Upper lobe of left lung (tissue), 6 donors: ENCODE measurements at regions not wholly inside any gene's neighbourhood (a gene's known extent, or its start where the extent isn't known, plus 50 kb on each side); places are given as distances from the start of the nearest gene placed in this dataset.

Experiments
- ATAC-seq, 2 donors: fragments of 200-7000 bp; cut with Tn5 transposase; one replicate each; pipeline ENCODE4 v1.9.1; 2022; ENCODE audit warnings: mild to moderate bottlenecking in 2 of 2, moderate library complexity in 2 of 2; ENCODE audit not compliant: low FRiP score in 2 of 2
- DNase-seq, 2 donors: peaks; one replicate each; pipeline ENCODE4 v3.0.0-alpha.2; 2019 to 2020
- H3K27ac ChIP-seq, 4 donors: fragments of 200-600 bp; sonication (generic); one replicate each; pipeline ENCODE4 v1.5.1; 2016 to 2019
- H3K27me3 ChIP-seq, 4 donors: fragments of 200-600 bp; sonication (generic); one replicate each; pipeline ENCODE4 v1.5.1; 2017 to 2019
- H3K36me3 ChIP-seq, 4 donors: fragments of 200-600 bp; sonication (generic); one replicate each; pipeline ENCODE4 v1.5.1; 2016 to 2019
- H3K4me1 ChIP-seq, 4 donors: fragments of 200-600 bp; sonication (generic); one replicate each; pipeline ENCODE4 v1.5.1; 2018 to 2019
- H3K4me3 ChIP-seq, 4 donors: fragments of 200-600 bp; sonication (generic); one replicate each; pipeline ENCODE4 v1.5.1; 2017 to 2019; ENCODE audit warnings: mild to moderate bottlenecking in 2 of 4, moderate library complexity in 1 of 4
- H3K9me3 ChIP-seq, 4 donors: fragments of 200-600 bp; sonication (generic); one replicate each; pipeline ENCODE4 v1.5.1; 2018 to 2019
- CTCF ChIP-seq, 6 experiments: fragments of 450-650 bp in 4 of 6; fragments of 200-600 bp in 2 of 6; sonication (generic) in 2 of 6; IDR thresholded peaks; one replicate each; pipeline ENCODE4 v1.5.1; 2016 to 2019; ENCODE audit warnings: antibody characterized with exemption in 6 of 6
- EP300 ChIP-seq, 4 donors: sonication (generic); formaldehyde crosslinking; IDR thresholded peaks; one replicate each; pipeline ENCODE4 v1.5.1; 2017; ENCODE audit warnings: antibody characterized with exemption in 4 of 4, control low read depth in 2 of 4
- POLR2A ChIP-seq, 4 donors: fragments of 450-650 bp; IDR thresholded peaks; one replicate each; pipeline ENCODE4 v1.5.1; 2016 to 2017; ENCODE audit warnings: antibody characterized with exemption in 4 of 4, mild to moderate bottlenecking in 2 of 4
- POLR2AphosphoS5 ChIP-seq, 2 donors: sonication (generic); formaldehyde crosslinking; IDR thresholded peaks; one replicate each; pipeline ENCODE4 v1.5.1; 2017; ENCODE audit warnings: antibody characterized with exemption in 2 of 2
- WGBS, 2 donors: methylation state at CpG; one replicate each; pipeline ENCODE4 v1.1.5; 2017 to 2018; 5-methylcytosine and 5-hydroxymethylcytosine counted together
- donor health status: DM: no; HTN: no; CAD: no; lungs with moderate emphysema.
- donor health status: DM: no; HTN: yes; CAD: no; lungs with severe emphysema.

- 94 to 96% methylated on average over 17 of the region's 17 CpGs for WGBS, 2 donors
- no peak overlapping the region for H3K4me3 ChIP-seq
- DNase-seq = peak in 1 of 2 donors; percentile 8
- no peak for ATAC-seq
- no peaks in the 10 kb centered on the region for H3K27me3 ChIP-seq
- H3K27ac ChIP-seq = no peak overlapping the region
- no peaks in the 10 kb centered on the region for H3K9me3 ChIP-seq
- H3K36me3 ChIP-seq = no peaks in the 10 kb centered on the region
- H3K4me1 ChIP-seq = no peaks in the 10 kb centered on the region
- TF ChIP-seq POLR2A (IDR thresholded peaks at IDR 0.05) = no peak
- TF ChIP-seq CTCF (IDR thresholded peaks at IDR 0.05) = no peak
- TF ChIP-seq EP300 (IDR thresholded peaks at IDR 0.05) = no peak
- TF ChIP-seq POLR2AphosphoS5 (IDR thresholded peaks at IDR 0.05) = no peak
Observed at GRCh38 chr2:12210016-12210933, 463.8 kb downstream of the LPIN1 start.

- 41 to 64% methylated on average over 3 of the region's 3 CpGs for WGBS, 2 donors
- TF ChIP-seq POLR2AphosphoS5 (IDR thresholded peaks at IDR 0.05) (no peak), EP300 (IDR thresholded peaks at IDR 0.05) (no peak), CTCF (IDR thresholded peaks at IDR 0.05) (no peak), POLR2A (IDR thresholded peaks at IDR 0.05) (no peak)
- ATAC-seq (no peak), DNase-seq (no peak)
- Histone ChIP-seq H3K36me3 (no peaks in the 10 kb centered on the region), H3K9me3 (no peaks in the 10 kb centered on the region), H3K4me1 (no peaks in the 10 kb centered on the region), H3K27me3 (no peaks in the 10 kb centered on the region), H3K4me3 (no peak overlapping the region), H3K27ac (no peak overlapping the region)
Observed at GRCh38 chr2:12211326-12212175, 465.1 kb downstream of the LPIN1 start.

GRCh38 chr2:12212841-12213597, 466.6 kb downstream of the LPIN1 start:
- TF ChIP-seq EP300 (IDR thresholded peaks at IDR 0.05) = no peak
- no peak for TF ChIP-seq CTCF (IDR thresholded peaks at IDR 0.05)
- no peak for TF ChIP-seq POLR2AphosphoS5 (IDR thresholded peaks at IDR 0.05)
- no peak for TF ChIP-seq POLR2A (IDR thresholded peaks at IDR 0.05)
- Histone ChIP-seq H3K9me3 (no peaks in the 10 kb centered on the region), H3K27ac (no peak overlapping the region), H3K4me3 (no peak overlapping the region), H3K4me1 (no peaks in the 10 kb centered on the region), H3K27me3 (no peaks in the 10 kb centered on the region), H3K36me3 (no peaks in the 10 kb centered on the region)
- 59 to 60% methylated on average over 6 of the region's 6 CpGs for WGBS, 2 donors
- ATAC-seq = no peak
- no peak for DNase-seq

GRCh38 chr2:12217175-12217574, 470.7 kb downstream of the LPIN1 start:
- whole genome bisulfite sequencing, 2 donors = 83 to 85% methylated on average over 1 of the region's 1 CpG
- Histone ChIP-seq H3K27me3 (no peaks in the 10 kb centered on the region), H3K36me3 (no peaks in the 10 kb centered on the region), H3K4me3 (no peak overlapping the region), H3K4me1 (no peaks in the 10 kb centered on the region), H3K9me3 (no peaks in the 10 kb centered on the region), H3K27ac (no peak overlapping the region)
- TF ChIP-seq EP300 (IDR thresholded peaks at IDR 0.05) (no peak), POLR2A (IDR thresholded peaks at IDR 0.05) (no peak), POLR2AphosphoS5 (IDR thresholded peaks at IDR 0.05) (no peak), CTCF (IDR thresholded peaks at IDR 0.05) (no peak)
- ATAC-seq (no peak), DNase-seq (no peak)
